T-helper 1 cell treated with Interleukin-12 subunit alpha and Interleukin-12 subunit beta and Interleukin-4 antibody, amounts not matched to agents 30 μg/mL and 1 μg/mL, for 36 hours (primary cell): ENCODE measurements at regions not wholly inside any gene's neighbourhood (a gene's known extent, or its start where the extent isn't known, plus 50 kb on each side); places are given as distances from the start of the nearest gene placed in this dataset.

Source experiments
- H3K27ac Mint-ChIP-seq: one replicate; pipeline ENCODE4 v1.8.0; 2021; ENCODE audit warnings: mild to moderate bottlenecking, mixed read lengths
- H3K27me3 Mint-ChIP-seq: one replicate; pipeline ENCODE4 v1.8.0; 2021; ENCODE audit warnings: low read depth, mixed read lengths
- H3K36me3 Mint-ChIP-seq: one replicate; pipeline ENCODE4 v1.8.0; 2021; ENCODE audit warnings: low read depth, mixed read lengths
- H3K4me1 Mint-ChIP-seq: one replicate; pipeline ENCODE4 v1.8.0; 2021; ENCODE audit warnings: low read depth, mixed read lengths
- H3K4me3 Mint-ChIP-seq: one replicate; pipeline ENCODE4 v1.8.0; 2021; ENCODE audit warnings: mild to moderate bottlenecking, moderate library complexity, mixed read lengths
- H3K9me3 Mint-ChIP-seq: one replicate; pipeline ENCODE4 v1.8.0; 2021; ENCODE audit warnings: mixed read lengths

- Mint-ChIP-seq H3K9me3 (no peaks in the 10 kb centered on the region), H3K36me3 (no peaks in the 10 kb centered on the region), H3K4me1 (peaks cover 18% of the 10 kb centered on the region), H3K27ac (peak overlapping the region; percentile 88), H3K27me3 (peaks cover 3% of the 10 kb centered on the region), H3K4me3 (peak overlapping the region; percentile 56)
Observed at GRCh38 chr22:22110548-22111266, 128.1 kb upstream of the TOP3B start.

GRCh38 chr22:22109693-22110466 lies 127.3 kb upstream of the TOP3B start:
- no peaks in the 10 kb centered on the region for H3K36me3 Mint-ChIP-seq
- no peaks in the 10 kb centered on the region for H3K9me3 Mint-ChIP-seq
- H3K27me3 Mint-ChIP-seq: peaks cover 11% of the 10 kb centered on the region
- peaks cover 18% of the 10 kb centered on the region for H3K4me1 Mint-ChIP-seq
- H3K27ac Mint-ChIP-seq: no peak overlapping the region
- no peak overlapping the region for H3K4me3 Mint-ChIP-seq

GRCh38 chr22:22106855-22107254 lies 124.3 kb upstream of the TOP3B start:
- no peak overlapping the region for H3K4me3 Mint-ChIP-seq
- no peaks in the 10 kb centered on the region for H3K9me3 Mint-ChIP-seq
- H3K36me3 Mint-ChIP-seq: no peaks in the 10 kb centered on the region
- peaks cover 20% of the 10 kb centered on the region for H3K27me3 Mint-ChIP-seq
- no peak overlapping the region for H3K27ac Mint-ChIP-seq
- H3K4me1 Mint-ChIP-seq: peaks cover 12% of the 10 kb centered on the region

- Mint-ChIP-seq H3K9me3 (no peaks in the 10 kb centered on the region), H3K4me1 (no peaks in the 10 kb centered on the region), H3K4me3 (no peak overlapping the region), H3K27ac (no peak overlapping the region), H3K27me3 (peaks cover 20% of the 10 kb centered on the region), H3K36me3 (no peaks in the 10 kb centered on the region)
Observed at GRCh38 chr22:22105364-22105763, 122.8 kb upstream of the TOP3B start.

- H3K4me3 Mint-ChIP-seq: no peak overlapping the region
- no peak overlapping the region for H3K27ac Mint-ChIP-seq
- peaks cover 3% of the 10 kb centered on the region for H3K4me1 Mint-ChIP-seq
- no peaks in the 10 kb centered on the region for H3K9me3 Mint-ChIP-seq
- H3K36me3 Mint-ChIP-seq: no peaks in the 10 kb centered on the region
- peaks cover 20% of the 10 kb centered on the region for H3K27me3 Mint-ChIP-seq
Observed at GRCh38 chr22:22103078-22103875, 120.7 kb upstream of the TOP3B start.

- Mint-ChIP-seq H3K4me1 (peaks cover 11% of the 10 kb centered on the region), H3K36me3 (peaks cover 5% of the 10 kb centered on the region), H3K27me3 (peaks cover 24% of the 10 kb centered on the region), H3K4me3 (no peak overlapping the region), H3K27ac (no peak overlapping the region), H3K9me3 (peaks cover 9% of the 10 kb centered on the region)
Observed at GRCh38 chr22:22099833-22100812, 117.5 kb upstream of the TOP3B start.

GRCh38 chr22:22099194-22099486 lies 116.6 kb upstream of the TOP3B start:
- Mint-ChIP-seq H3K4me3 (no peak overlapping the region), H3K27me3 (peaks cover 16% of the 10 kb centered on the region), H3K9me3 (peaks cover 9% of the 10 kb centered on the region), H3K27ac (no peak overlapping the region), H3K4me1 (peaks cover 11% of the 10 kb centered on the region), H3K36me3 (peaks cover 5% of the 10 kb centered on the region)

- Mint-ChIP-seq H3K27me3 (peaks cover 14% of the 10 kb centered on the region), H3K4me1 (peaks cover 14% of the 10 kb centered on the region), H3K9me3 (peaks cover 9% of the 10 kb centered on the region), H3K4me3 (no peak overlapping the region), H3K27ac (no peak overlapping the region), H3K36me3 (peaks cover 5% of the 10 kb centered on the region)
Observed at GRCh38 chr22:22098457-22099193, 116.0 kb upstream of the TOP3B start.

- Mint-ChIP-seq H3K4me3 (no peak overlapping the region), H3K27ac (no peak overlapping the region), H3K4me1 (peaks cover 21% of the 10 kb centered on the region), H3K9me3 (peaks cover 9% of the 10 kb centered on the region), H3K36me3 (peaks cover 5% of the 10 kb centered on the region), H3K27me3 (peaks cover 14% of the 10 kb centered on the region)
Observed at GRCh38 chr22:22097727-22098228, 115.2 kb upstream of the TOP3B start.

- H3K9me3 Mint-ChIP-seq: peaks cover 9% of the 10 kb centered on the region
- H3K27ac Mint-ChIP-seq: no peak overlapping the region
- peaks cover 29% of the 10 kb centered on the region for H3K4me1 Mint-ChIP-seq
- H3K27me3 Mint-ChIP-seq: peaks cover 18% of the 10 kb centered on the region
- peaks cover 5% of the 10 kb centered on the region for H3K36me3 Mint-ChIP-seq
- H3K4me3 Mint-ChIP-seq: no peak overlapping the region
Observed at GRCh38 chr22:22094921-22095320, 112.3 kb upstream of the TOP3B start.

- H3K4me1 Mint-ChIP-seq: peaks cover 29% of the 10 kb centered on the region
- peaks cover 9% of the 10 kb centered on the region for H3K9me3 Mint-ChIP-seq
- no peak overlapping the region for H3K4me3 Mint-ChIP-seq
- peaks cover 18% of the 10 kb centered on the region for H3K27me3 Mint-ChIP-seq
- H3K27ac Mint-ChIP-seq: no peak overlapping the region
- peaks cover 5% of the 10 kb centered on the region for H3K36me3 Mint-ChIP-seq
Observed at GRCh38 chr22:22094514-22094913, 111.9 kb upstream of the TOP3B start.

- Mint-ChIP-seq H3K27me3 (peaks cover 18% of the 10 kb centered on the region), H3K4me3 (no peak overlapping the region), H3K27ac (no peak overlapping the region), H3K4me1 (peaks cover 26% of the 10 kb centered on the region), H3K9me3 (peaks cover 9% of the 10 kb centered on the region), H3K36me3 (peaks cover 5% of the 10 kb centered on the region)
Observed at GRCh38 chr22:22093743-22094142, 111.2 kb upstream of the TOP3B start.

GRCh38 chr22:22092974-22093373 lies 110.4 kb upstream of the TOP3B start:
- H3K36me3 Mint-ChIP-seq: peaks cover 5% of the 10 kb centered on the region
- H3K4me1 Mint-ChIP-seq: peaks cover 26% of the 10 kb centered on the region
- peaks cover 9% of the 10 kb centered on the region for H3K9me3 Mint-ChIP-seq
- peaks cover 22% of the 10 kb centered on the region for H3K27me3 Mint-ChIP-seq
- no peak overlapping the region for H3K4me3 Mint-ChIP-seq
- H3K27ac Mint-ChIP-seq: peak overlapping the region; percentile 27
